LHCN-M2 (cell line): ENCODE measurements at regions not wholly inside any gene's neighbourhood (a gene's known extent, or its start where the extent isn't known, plus 50 kb on each side); places are given as distances from the start of the nearest gene placed in this dataset.

Experiments
- DNase-seq: peaks from one replicate; pipeline ENCODE4 v3.0.0-alpha.2; 2012; ENCODE audit warnings: low read depth

DNA sequence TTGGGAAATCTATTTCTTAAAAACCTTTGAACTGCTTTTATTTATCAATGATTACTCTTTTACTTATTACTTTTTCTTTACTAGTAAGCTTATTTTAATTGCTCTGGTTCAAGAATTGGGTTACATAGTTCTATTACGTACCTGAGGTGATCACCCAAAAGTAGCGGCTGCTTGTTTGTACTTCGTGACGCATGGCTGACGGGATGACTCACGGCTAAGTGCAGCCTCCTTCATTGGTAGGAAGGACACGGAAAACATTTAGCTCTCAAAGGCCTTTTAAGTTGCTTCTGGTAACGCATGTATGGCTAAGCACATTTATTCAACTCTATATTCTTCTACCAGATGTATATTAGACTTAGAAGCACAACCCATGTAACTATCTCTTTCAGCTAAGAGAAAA is 285.8 kb upstream of the SP4 start:
- no peak for DNase-seq

GRCh38 chr7:21146642-21147423 is 281.1 kb upstream of the SP4 start:
- no peak for DNase-seq

GRCh38 chr7:21149809-21150208 is 278.1 kb upstream of the SP4 start:
- no peak for DNase-seq

DNA sequence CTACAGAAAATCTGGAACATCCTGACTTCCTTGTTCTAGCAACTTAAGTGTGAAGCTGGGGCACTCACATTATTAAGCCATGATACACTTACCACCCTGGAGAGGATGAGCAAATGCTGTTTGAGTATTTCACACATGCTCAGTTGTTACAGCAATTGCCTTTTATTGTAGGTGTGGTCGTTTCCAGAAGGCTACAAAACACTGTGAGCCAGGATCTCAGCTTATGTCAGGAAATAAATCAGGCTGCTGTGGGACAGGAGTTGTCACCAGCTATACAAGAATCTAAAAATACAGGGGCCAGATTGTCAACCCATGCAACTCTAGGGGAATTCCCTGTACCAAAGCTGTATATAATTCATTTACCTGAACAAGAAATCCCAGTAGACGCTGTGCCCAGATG is 273.3 kb upstream of the SP4 start:
- no peak for DNase-seq

DNA sequence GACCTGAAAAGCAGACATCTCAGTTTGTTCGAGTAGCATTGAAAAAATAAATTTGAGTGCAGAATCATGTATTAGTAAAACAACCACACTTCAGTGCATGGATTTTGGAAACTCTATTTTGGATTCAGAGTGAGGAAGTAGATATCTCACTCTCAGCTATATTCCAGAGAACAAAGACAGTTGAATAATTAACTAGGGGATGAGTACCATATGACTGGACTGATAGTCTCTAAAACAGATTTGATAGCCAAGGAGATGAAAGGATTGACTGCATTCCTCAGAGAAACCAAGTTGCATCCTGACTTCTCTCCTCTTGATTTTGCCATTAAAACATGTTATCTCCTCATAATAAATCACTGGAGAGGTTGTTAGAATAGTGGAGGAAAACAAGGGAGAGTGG is 268.4 kb upstream of the SP4 start:
- DNase-seq = no peak

- DNase-seq = no peak
These were observed 267.5 kb upstream of the SP4 start for GRCh38 chr7:21160401-21160800.

DNA sequence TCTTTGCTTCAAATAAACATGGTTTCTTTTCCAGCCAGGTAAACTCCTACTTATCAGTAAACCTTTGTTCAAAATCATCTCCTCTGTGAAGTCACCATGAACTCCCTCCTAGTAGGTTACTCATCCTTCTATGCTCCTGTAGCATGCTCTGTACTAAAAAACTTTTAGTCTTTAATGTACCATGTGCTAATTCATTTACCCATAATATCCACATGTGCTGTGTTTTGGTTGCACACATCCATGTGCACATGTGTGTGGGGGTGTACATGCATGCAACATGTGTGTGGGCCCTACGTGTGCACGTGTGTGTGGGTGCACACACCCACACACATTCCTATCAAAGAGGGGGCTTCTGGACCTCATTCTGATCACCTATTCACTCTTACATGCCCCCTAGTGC is 259.9 kb upstream of the SP4 start:
- no peak for DNase-seq

DNA sequence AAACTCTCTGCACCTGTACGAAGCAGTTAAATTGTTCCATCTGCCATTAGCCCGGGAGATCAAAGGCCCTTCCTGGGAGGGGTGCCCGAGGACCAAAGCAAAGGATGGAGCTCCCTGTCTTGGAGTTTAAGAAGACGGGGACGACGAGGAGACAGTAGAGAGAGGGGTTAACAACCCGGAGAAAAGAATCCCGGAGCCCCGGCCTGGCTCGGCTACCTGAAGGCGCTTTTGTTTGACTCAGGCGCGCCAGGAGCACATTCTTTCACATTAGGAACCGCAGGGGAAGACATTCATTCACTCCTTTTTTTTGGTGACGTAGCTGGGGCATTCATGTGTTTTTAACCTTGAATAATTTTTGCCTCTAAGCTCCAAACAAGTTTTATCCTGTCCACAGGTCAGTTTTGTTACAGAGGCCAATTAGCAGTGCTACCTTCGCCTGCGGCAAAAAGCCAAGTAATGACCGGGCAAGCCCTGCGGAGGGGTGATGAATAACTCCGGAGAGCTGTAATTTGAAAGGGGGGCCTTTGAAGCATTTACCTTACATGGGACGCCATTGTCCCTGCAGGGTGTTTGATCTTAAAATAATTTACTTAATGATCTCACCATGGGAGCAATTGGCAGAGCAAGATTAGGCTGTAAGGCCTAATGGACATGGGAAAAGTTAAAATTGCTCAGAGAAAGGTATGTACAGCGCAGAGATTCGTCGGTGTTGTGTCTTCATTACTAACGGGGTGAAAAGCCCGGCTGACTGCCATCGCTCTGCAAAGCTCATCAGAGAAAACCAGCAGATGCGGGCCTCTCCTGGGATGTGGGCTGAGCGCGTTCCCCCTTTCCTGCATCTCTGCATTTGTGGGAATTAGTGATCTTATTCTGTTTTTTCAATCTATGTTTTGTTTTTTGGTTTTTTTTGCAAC is 258.0 kb upstream of the SP4 start:
- DNase-seq = no peak

DNA sequence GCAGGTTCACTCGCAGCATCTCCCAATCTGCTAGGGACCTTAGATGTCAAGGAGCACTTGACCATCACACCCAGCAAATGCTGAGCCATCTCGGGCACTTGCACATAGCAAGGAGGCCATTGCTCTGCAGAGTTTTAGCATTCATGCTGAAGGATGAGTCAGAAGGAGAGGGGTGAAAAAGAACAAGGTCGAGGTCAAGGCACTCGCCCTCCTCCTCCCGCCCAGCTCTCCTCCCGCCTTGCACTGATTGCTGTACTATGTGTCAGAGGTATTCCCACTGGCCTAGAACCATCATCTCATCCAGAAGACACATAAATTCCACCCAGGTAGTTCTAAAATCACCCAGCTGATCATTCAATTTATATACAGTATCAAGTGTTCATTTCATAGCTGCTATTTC is 255.1 kb upstream of the SP4 start:
- DNase-seq = no peak

DNA sequence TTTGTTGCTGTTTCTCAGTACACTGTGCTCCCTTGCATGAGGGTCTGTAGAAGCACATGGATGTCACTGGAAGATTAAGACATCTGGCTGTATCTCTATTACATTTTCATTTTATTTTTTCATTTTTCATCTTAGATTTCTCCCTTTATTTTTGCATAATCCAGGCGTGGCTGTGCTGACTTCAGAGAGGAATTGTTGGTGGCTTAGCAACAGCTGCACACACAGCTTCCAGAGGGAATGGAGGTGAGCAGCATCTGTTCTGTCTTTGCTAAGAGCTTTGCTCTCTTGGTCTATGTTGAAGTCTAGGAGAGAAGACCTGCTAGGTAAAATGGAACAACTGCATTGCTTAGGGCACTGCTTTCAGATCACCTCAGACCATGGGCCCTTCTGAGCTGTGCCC is 254.4 kb upstream of the SP4 start:
- DNase-seq = no peak

DNA sequence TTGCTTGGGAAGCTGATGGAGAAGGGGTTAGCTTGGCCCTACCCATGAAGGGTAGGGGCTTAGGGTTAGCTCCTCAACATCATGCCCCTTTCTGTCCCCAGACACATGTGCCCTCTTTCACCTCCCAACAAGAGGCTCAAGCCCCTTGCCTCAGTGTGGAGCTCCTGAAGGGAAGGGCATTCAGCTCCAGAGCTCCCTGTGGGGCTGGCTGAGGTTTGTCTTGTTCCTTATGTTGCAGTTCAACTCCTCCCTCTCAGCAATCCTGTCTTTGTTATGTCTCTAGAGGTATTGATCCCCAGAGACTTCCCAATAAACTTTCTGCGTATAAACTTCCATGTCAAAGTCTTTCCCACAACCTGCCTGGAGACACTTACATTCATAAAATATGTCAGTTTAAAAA is 252.2 kb upstream of the SP4 start:
- no peak for DNase-seq

DNA sequence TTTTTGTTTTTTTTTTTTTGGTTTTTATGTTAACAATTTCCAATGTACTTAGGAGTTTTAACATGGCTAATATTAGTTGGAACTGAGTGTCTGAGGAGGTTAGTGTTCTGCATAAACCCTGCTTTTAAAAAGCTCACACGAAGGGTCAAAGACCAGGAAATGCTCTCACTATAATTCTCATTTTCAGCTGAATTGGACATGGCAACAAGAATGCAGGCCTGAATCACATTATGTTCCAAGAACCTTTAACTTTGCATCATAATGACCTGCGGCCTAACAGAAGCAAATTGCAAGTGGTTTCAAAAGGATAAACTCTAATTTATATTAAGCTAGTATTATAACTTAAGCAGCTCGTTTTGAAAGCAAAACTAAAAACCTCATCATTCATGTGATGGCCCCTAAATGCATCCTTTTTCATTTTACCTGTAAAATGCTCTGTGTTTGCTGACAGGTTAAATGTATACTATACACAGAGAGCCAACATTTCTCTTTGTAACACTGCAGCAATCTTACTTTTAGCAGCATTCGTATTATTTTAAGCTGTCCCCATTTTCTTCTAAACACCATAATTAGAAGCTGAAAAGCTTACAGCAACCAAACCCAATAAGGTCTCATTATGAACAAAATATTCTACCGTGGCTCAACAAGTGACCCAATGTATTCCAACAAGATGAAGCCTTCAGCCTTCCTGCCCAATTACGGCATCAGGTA is 242.8 kb upstream of the SP4 start:
- no peak for DNase-seq

DNA sequence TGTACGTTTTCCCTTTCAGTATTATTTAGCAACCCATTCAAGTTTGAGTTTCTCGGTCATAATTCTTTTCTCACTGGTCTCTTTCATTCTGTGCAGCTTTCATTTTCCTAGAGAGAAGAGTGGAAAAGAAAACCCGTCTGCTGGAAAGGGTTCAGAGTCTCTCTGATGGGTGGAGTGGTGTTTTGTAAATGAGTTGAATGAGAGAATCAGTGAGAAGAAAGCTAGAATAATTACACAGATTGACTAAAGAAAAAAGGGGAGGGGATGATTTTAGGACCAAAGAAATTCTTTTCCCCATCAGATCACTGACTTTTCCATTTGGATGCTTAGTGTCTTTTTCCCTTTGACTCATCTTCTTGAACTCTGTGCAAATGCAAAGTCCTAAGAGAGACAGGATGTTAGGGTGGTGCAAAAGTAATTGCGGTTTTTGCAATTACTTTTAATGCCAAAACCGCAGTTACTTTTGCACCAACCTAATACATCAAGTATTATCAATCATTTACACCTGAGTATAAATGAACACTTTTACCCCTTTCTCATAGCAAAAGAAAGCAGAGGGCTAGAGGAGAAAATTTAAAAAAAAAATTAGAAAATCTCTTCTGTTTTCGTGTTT is 242.1 kb upstream of the SP4 start:
- DNase-seq = no peak

GRCh38 chr7:21191321-21192073 is 236.4 kb upstream of the SP4 start:
- DNase-seq = no peak

DNA sequence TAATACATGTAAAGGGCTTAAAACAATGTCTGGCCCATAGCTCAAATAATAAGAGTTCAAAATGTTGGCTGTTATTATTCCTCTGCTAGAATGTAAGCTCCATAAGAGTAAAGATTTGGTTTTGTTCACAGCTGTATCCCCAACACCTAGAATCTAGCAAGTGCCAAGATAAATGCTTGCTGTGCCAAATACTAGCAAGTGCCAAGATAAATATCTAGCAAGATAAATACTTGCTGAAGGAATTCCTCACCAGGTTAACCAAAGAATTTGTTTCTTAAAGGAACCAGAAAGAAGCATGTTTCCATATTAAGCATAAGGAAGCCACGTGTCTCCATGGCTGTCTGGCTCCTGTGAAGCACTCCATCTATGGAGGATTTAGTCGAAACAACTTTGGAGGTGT is 235.2 kb upstream of the SP4 start:
- DNase-seq = no peak

- DNase-seq = no peak
These were observed 234.0 kb upstream of the SP4 start for GRCh38 chr7:21193895-21194294.

- DNase-seq = no peak
These were observed 232.9 kb upstream of the SP4 start for GRCh38 chr7:21194936-21195335.

DNA sequence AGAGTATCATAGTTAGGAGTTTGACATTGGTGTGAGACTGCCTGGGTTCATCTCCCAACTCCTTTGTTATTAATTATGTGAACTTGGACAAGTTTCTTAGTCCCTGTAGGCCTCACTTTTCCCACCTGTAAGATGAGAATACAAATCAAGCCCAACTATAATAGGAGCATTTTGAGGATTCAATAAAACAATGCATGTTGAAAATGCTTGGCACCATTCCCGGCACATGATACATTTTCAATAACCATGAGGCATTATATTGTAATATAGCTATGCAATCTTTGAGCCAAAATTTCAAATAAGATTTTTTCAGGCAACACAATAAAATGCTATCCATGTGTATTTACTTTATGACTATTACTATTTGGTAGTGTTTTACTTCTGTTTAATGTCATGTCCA is 229.0 kb upstream of the SP4 start:
- DNase-seq = no peak

GRCh38 chr7:21200503-21200902 is 227.4 kb upstream of the SP4 start:
- DNase-seq = no peak

- no peak for DNase-seq
These were observed 213.2 kb upstream of the SP4 start for GRCh38 chr7:21214657-21215056.

GRCh38 chr7:21215307-21215706 is 212.6 kb upstream of the SP4 start:
- DNase-seq = no peak
